ENCODE measurements at regions not wholly inside any gene's neighbourhood (a gene's known extent, or its start where the extent isn't known, plus 50 kb on each side); places are given as distances from the start of the nearest gene placed in this dataset.

DNA sequence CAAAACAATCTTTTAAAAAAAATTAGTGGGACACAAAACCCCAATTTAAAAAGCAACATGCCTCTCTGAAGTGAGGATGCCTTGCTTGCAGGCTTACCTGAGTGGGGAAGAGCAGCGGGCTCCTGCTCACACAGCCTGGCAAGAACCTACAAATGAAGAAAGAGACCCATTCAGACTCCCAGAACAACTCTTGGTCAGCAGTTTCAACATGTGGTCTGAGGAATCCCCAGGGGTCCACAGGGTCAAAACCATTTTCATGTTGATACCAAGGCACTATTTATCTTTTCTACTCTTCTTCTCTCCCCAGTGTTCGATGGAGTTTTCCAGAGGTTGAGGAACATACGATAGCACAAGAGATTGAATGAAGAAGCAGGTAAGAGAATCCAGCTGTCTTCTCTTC lies 55.9 kb downstream of the SIPA1L2 start (continued):
- TF ChIP-seq DMBX1 (CRISPR knock-in tag; IDR thresholded peaks at IDR 0.05; ENCODE audit: borderline replicate concordance): no peak

DNA sequence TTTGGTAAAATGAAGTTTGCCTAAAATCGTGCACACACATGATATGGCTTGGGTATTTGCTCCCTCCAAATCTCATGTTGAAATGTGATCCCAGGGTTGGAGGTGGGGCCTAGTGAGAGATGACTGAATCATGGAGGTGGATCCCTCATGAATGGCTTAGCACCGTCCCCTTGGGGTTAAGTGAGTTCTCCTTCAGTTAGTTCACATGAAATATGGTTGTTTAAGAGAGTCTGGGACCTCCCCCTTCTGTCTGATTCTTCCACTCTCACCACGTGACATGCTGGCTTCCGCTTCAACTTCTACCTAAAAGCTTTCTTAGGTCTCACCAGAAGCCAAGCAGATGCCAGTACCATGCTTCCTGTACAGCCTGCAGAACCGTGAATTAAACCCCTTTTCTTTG lies 58.4 kb downstream of the SIPA1L2 start:
- peak in 1 of 4 experiments; percentile 8 for DNase-seq (ENCODE audit: extremely low read depth in 1 of 4, low spot score in 3 of 4)
- H3K27me3 ChIP-seq (ENCODE audit: control insufficient read depth in 2 of 2, insufficient read depth in 2 of 2, low read length in 2 of 2): no peaks in the 10 kb centered on the region
- ATAC-seq: peak; percentile 73
- no peak overlapping the region for H2AFZ ChIP-seq (ENCODE audit: low read depth, low read length)
- CTCF ChIA-PET (ENCODE audit: low intra/inter-chr PET ratio): no interaction called here
- no peak overlapping the region for H3K27ac ChIP-seq (ENCODE audit: extremely low read depth, low read depth, low read length)
- 1% methylated on average over 5 of the region's 5 CpGs for WGBS (ENCODE audit: insufficient coverage, low coverage, missing lambda C conversion rate)
- BruUV-seq (replicated peaks): no TSS peak
- H3K4me3 ChIP-seq: no peak overlapping the region
- FAIRE-seq: no peak
- H3K9me1 ChIP-seq (ENCODE audit: control insufficient read depth, insufficient read depth, low read length): no peaks in the 10 kb centered on the region
- in situ Hi-C loops (cut with MboI): no loop called here
- no peak overlapping the region for H3K9ac ChIP-seq (ENCODE audit: insufficient read depth in 1 of 2, low read depth in 2 of 2, low read length in 2 of 2)
- H4K20me1 ChIP-seq (replicated peaks; ENCODE audit: control insufficient read depth, insufficient read depth, low read length): no peaks in the 10 kb centered on the region
- TF ChIP-seq, protein P1, sequence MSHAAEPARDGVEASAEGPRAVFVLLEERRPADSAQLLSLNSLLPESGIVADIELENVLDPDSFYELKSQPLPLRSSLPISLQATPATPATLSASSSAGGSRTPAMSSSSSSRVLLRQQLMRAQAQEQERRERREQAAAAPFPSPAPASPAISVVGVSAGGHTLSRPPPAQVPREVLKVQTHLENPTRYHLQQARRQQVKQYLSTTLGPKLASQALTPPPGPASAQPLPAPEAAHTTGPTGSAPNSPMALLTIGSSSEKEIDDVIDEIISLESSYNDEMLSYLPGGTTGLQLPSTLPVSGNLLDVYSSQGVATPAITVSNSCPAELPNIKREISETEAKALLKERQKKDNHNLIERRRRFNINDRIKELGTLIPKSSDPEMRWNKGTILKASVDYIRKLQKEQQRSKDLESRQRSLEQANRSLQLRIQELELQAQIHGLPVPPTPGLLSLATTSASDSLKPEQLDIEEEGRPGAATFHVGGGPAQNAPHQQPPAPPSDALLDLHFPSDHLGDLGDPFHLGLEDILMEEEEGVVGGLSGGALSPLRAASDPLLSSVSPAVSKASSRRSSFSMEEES (CRISPR knock-in tag; IDR thresholded peaks at IDR 0.05): peak; percentile 83
- TF ChIP-seq, protein P2, sequence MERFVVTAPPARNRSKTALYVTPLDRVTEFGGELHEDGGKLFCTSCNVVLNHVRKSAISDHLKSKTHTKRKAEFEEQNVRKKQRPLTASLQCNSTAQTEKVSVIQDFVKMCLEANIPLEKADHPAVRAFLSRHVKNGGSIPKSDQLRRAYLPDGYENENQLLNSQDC (CRISPR knock-in tag; IDR thresholded peaks at IDR 0.05): no peak
- TF ChIP-seq, protein P3, sequence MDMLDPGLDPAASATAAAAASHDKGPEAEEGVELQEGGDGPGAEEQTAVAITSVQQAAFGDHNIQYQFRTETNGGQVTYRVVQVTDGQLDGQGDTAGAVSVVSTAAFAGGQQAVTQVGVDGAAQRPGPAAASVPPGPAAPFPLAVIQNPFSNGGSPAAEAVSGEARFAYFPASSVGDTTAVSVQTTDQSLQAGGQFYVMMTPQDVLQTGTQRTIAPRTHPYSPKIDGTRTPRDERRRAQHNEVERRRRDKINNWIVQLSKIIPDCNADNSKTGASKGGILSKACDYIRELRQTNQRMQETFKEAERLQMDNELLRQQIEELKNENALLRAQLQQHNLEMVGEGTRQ (CRISPR knock-in tag; IDR thresholded peaks at IDR 0.05): peak; percentile 58
- TF ChIP-seq ETV1 (tag; conservative IDR thresholded peaks at IDR 0.05; ENCODE audit: low read depth) (no peak), MYC (IDR thresholded peaks at IDR 0.05; ENCODE audit: low read depth, low read length) (no peak), MYC (CRISPR knock-in tag; IDR thresholded peaks at IDR 0.05; ENCODE audit: borderline replicate concordance, low read depth) (no peak), MEIS2 (IDR thresholded peaks at IDR 0.05; ENCODE audit: partially characterized antibody) (peak; percentile 35), GABPA (tag; conservative IDR thresholded peaks at IDR 0.05; ENCODE audit: low read depth) (0 out of 2 replicates have a peak, but pooled peaks have one; percentile 16), RAD51 (IDR thresholded peaks at IDR 0.05; ENCODE audit: borderline replicate concordance, low read depth) (peak; percentile 55)
- TF ChIP-seq, protein P4, sequence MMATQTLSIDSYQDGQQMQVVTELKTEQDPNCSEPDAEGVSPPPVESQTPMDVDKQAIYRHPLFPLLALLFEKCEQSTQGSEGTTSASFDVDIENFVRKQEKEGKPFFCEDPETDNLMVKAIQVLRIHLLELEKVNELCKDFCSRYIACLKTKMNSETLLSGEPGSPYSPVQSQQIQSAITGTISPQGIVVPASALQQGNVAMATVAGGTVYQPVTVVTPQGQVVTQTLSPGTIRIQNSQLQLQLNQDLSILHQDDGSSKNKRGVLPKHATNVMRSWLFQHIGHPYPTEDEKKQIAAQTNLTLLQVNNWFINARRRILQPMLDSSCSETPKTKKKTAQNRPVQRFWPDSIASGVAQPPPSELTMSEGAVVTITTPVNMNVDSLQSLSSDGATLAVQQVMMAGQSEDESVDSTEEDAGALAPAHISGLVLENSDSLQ (IDR thresholded peaks at IDR 0.05): 0 out of 2 replicates have a peak, but pooled peaks have one; percentile 20
- no peaks in the 10 kb centered on the region for H3K9me3 ChIP-seq (replicated peaks; ENCODE audit: control insufficient read depth, insufficient read depth, low read depth, low read length)
- POLR2A ChIA-PET: interaction anchor here (0.6 kb wide), 1 partner anchor 319 kb away, joined by 3 read pairs; no protein-coding TSS in a partner anchor
- no peaks in the 10 kb centered on the region for H3K36me3 ChIP-seq (ENCODE audit: control insufficient read depth, insufficient read depth, low read length)
- H3K79me2 ChIP-seq (ENCODE audit: control insufficient read depth, insufficient read depth, low read length): no peaks in the 10 kb centered on the region
- intact Hi-C loops (cut with micrococcal nuclease): no loop called here
- H3K4me2 ChIP-seq (ENCODE audit: insufficient read depth, low read length): no peak overlapping the region
- no peaks in the 10 kb centered on the region; a peak in 1 of 5 replicates for H3K4me1 ChIP-seq (replicated peaks in 1 of 2; ENCODE audit: control insufficient read depth in 2 of 2, insufficient read depth in 2 of 2, low read length in 2 of 2)

All from K562 (cell line).